Ovary (tissue), 7 donors: ENCODE measurements at regions not wholly inside any gene's neighbourhood (a gene's known extent, or its start where the extent isn't known, plus 50 kb on each side); places are given as distances from the start of the nearest gene placed in this dataset.

Experiments
- DNase-seq, 5 donors: peaks; one replicate each; pipeline ENCODE4 v3.0.0-alpha.2; 2019 to 2020
- H3K27ac ChIP-seq, 2 donors: fragments of 200-600 bp; one replicate each; pipeline versions ENCODE4 v1.5.1 to v1.8.0; 2019 to 2022
- H3K27me3 ChIP-seq: fragments of 200-600 bp; one replicate; pipeline ENCODE4 v1.8.0; 2022
- H3K36me3 ChIP-seq: fragments of 200-600 bp; sonication (generic); one replicate; pipeline ENCODE4 v1.5.1; 2019
- H3K4me1 ChIP-seq: one replicate; pipeline ENCODE4 v1.8.1; 2013; ENCODE audit warnings: mild to moderate bottlenecking, moderate library complexity; ENCODE audit not compliant: insufficient read depth
- H3K4me3 ChIP-seq: fragments of 200-600 bp; sonication (generic); one replicate; pipeline ENCODE4 v1.5.1; 2017
- H3K9me3 ChIP-seq, 2 donors: fragments of 200-600 bp in 1 of 2; sonication (generic) in 1 of 2; one replicate each; pipeline versions ENCODE4 v1.5.1 to v1.8.1; 2013 to 2019; ENCODE audit warnings: mild to moderate bottlenecking in 1 of 2, moderate library complexity in 1 of 2
- CTCF ChIP-seq, 3 donors: fragments of 450-650 bp in 2 of 3; fragments of 200-600 bp in 1 of 3; IDR thresholded peaks; one replicate each; pipeline versions ENCODE4 v1.5.1 to v1.8.0; 2016 to 2022; ENCODE audit warnings: antibody characterized with exemption in 3 of 3, mild to moderate bottlenecking in 1 of 3
- EP300 ChIP-seq: sonication (generic); formaldehyde crosslinking; IDR thresholded peaks from one replicate; pipeline ENCODE4 v1.6.1; 2017; ENCODE audit warnings: antibody characterized with exemption
- POLR2A ChIP-seq: fragments of 450-650 bp; IDR thresholded peaks from one replicate; pipeline ENCODE4 v1.6.1; 2017; ENCODE audit warnings: antibody characterized with exemption, mild to moderate bottlenecking, moderate library complexity
- WGBS, 3 donors: extraction: QIAGEN DNeasy Blood & Tissue Kit in 1 of 3; methylation state at CpG; one replicate each; pipeline versions ENCODE4 v1.1.5 to v1.1.7; 2013 to 2017; 5-methylcytosine and 5-hydroxymethylcytosine counted together
- intact Hi-C, 4 donors: fragments of 100-400 bp; cut with DNase I; formaldehyde crosslinking; loops; one replicate each; pipeline versions ENCODE4 v1.11.0 to v1.15.1; 2022 to 2023
- donor health status: DM: no; HTN: no; CAD: no; lungs with moderate emphysema.
- donor health status: DM: no; HTN: no; CAD: no.
- donor health status: Bipolar disorder and iron deficiency.
- donor health status: DM: no; HTN: no; CAD: no.
- donor health status: DM: yes; HTN: yes; CAD: no.

- no peaks in the 10 kb centered on the region for H3K27me3 ChIP-seq
- no peak overlapping the region for H3K27ac ChIP-seq
- intact Hi-C loops, result no loop called here
- no peak for DNase-seq
- no peaks in the 10 kb centered on the region for H3K4me1 ChIP-seq
- TF ChIP-seq POLR2A, result no peak
- no peak for TF ChIP-seq EP300
- TF ChIP-seq CTCF (IDR thresholded peaks at IDR 0.05), result no peak
- no peaks in the 10 kb centered on the region for H3K36me3 ChIP-seq
- WGBS, 3 donors, result 60 to 76% (median 75%) methylated on average over 5 of the region's 5 CpGs
- H3K4me3 ChIP-seq, result no peak overlapping the region
- no peaks in the 10 kb centered on the region for H3K9me3 ChIP-seq
Observed at GRCh38 chr11:119903389-119903788, 174.4 kb upstream of the NECTIN1 start.

GRCh38 chr11:119902656-119903231 lies 173.7 kb upstream of the NECTIN1 start:
- no peak for DNase-seq
- H3K36me3 ChIP-seq, result no peaks in the 10 kb centered on the region
- H3K4me1 ChIP-seq, result no peaks in the 10 kb centered on the region
- H3K27ac ChIP-seq, result no peak overlapping the region
- intact Hi-C loops, result no loop called here
- TF ChIP-seq POLR2A (no peak), CTCF (IDR thresholded peaks at IDR 0.05) (no peak), EP300 (no peak)
- H3K27me3 ChIP-seq, result no peaks in the 10 kb centered on the region
- WGBS, 3 donors, result 71 to 82% (median 79%) methylated on average over 9 of the region's 9 CpGs
- H3K4me3 ChIP-seq, result no peak overlapping the region
- no peaks in the 10 kb centered on the region for H3K9me3 ChIP-seq

- H3K4me3 ChIP-seq, result no peak overlapping the region
- WGBS, 3 donors, result 81 to 92% (median 82%) methylated on average over 5 of the region's 5 CpGs
- intact Hi-C loops, result no loop called here
- H3K27ac ChIP-seq, result no peak overlapping the region
- TF ChIP-seq POLR2A, result no peak
- no peak for TF ChIP-seq EP300
- TF ChIP-seq CTCF (IDR thresholded peaks at IDR 0.05), result no peak
- no peak for DNase-seq
- no peaks in the 10 kb centered on the region for H3K4me1 ChIP-seq
- H3K9me3 ChIP-seq, result no peaks in the 10 kb centered on the region
- no peaks in the 10 kb centered on the region for H3K36me3 ChIP-seq
- no peaks in the 10 kb centered on the region for H3K27me3 ChIP-seq
Observed at GRCh38 chr11:119901657-119902577, 172.9 kb upstream of the NECTIN1 start.

- intact Hi-C loops, result no loop called here
- H3K4me1 ChIP-seq, result no peaks in the 10 kb centered on the region
- H3K27me3 ChIP-seq, result no peaks in the 10 kb centered on the region
- H3K27ac ChIP-seq, result no peak overlapping the region
- H3K36me3 ChIP-seq, result no peaks in the 10 kb centered on the region
- WGBS, 3 donors, result 65 to 93% (median 78%) methylated on average over 3 of the region's 3 CpGs
- TF ChIP-seq EP300 (no peak), CTCF (IDR thresholded peaks at IDR 0.05) (no peak), POLR2A (no peak)
- no peaks in the 10 kb centered on the region for H3K9me3 ChIP-seq
- no peak overlapping the region for H3K4me3 ChIP-seq
- no peak for DNase-seq
Observed at GRCh38 chr11:119899997-119900396, 171.0 kb upstream of the NECTIN1 start.
